GM21381 (cell line): ENCODE measurements at regions not wholly inside any gene's neighbourhood (a gene's known extent, or its start where the extent isn't known, plus 50 kb on each side); places are given as distances from the start of the nearest gene placed in this dataset.

Experiments used
- ATAC-seq: cut with Tn5 transposase; IDR thresholded peaks from one replicate; pipeline ENCODE4 v1.9.1; 2021; ENCODE audit warnings: mild to moderate bottlenecking, moderate library complexity; ENCODE audit not compliant: unreplicated experiment

DNA sequence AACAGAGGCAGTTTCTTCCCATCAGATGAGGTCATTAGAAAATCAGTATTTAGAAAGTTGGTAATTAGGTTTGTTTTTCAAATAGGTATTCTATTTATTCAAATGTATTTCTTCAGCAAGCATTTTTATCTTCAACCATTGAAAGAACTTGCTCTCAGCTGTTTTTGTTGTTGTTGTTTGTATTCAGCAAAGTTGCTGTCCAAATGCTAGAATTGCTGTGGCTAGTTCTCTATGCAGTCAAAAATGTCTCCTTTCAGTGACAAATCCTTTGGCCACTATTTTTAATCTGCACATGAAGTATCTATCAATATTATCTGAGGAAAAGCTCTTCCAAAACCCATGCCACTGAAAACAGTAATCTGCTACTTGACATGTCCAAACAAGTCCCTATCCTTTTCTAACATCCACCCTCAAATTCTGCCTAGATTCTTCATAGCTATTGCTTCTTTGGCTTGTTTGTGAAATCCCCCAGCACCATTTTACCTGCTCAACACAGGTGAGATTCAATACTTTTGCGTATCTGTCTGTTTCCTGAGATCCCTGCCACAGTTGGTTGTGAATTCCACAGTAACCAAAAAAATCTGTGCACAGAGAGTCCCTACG is 1005.4 kb downstream of the GRIK2 start:
- no peak for ATAC-seq

DNA sequence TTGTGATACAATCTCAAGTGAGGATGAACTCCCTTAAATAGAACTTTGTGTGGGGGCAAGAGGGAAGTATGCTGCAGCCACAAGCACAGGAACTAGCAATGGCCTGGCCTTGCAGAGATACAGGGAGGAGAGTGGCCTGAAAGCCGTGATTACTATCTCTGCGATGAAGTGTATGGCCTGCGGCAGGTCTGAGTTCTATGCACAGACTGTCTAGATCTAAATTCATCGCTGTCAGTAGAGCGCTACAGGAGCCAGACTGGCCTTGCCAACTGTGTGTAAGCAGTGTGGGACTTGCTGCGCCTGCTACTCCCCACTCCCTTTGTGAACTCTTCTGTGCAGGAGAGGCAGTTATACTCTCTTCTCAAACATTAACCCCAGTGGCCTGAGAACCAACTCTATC is 997.0 kb downstream of the GRIK2 start:
- ATAC-seq = no peak

DNA sequence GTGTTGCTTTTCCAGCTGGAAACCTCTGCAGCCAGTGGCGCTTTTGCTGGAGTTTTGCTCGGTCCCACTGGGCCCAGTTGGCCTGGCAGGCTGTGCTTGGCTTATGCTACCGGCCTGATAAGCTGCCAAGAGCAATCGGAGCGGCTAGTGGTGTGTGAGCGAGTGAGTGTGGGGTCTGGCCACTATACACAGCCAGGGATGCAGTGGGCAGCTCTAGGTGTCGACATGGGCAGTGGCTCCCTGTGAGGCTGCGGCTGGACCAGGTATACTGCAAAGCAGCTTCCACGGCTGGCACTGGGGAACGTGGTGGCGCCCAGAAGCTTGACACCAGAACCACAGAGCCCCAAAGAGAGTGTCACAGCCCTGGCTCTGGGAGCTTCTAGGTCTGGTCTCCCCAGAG is 996.5 kb downstream of the GRIK2 start:
- ATAC-seq = no peak

DNA sequence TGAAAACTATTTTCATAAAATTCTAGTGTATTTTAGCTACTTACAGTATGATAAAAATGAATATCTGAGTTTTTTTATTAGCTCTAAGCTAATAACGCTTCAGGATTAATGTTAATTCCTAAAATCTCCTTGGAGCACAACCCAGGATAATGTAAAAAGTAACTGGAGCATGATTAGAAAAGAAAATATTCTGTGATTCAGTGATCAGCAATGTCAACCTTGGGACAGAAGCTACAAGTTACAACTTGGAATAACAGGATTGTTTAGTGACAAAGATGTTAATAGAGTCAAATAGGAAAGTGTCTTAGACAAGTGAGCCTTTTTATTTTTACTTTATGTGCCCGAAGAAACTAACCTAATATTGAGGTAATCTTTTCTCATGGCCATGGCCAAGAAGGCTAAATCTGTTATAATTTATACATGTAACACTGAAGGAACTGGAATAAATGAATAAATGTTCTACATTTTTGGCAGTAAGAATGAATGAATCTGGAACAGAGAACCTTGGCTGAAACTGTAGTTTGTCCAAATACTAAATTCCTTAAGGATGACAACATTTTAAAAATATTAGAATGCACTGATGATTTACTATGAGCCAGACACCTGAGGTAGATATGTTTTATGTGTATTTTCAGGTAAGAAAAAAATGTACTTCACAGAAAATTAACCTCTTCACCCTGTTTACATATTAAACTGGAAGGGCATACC is 994.0 kb downstream of the GRIK2 start:
- no peak for ATAC-seq

DNA sequence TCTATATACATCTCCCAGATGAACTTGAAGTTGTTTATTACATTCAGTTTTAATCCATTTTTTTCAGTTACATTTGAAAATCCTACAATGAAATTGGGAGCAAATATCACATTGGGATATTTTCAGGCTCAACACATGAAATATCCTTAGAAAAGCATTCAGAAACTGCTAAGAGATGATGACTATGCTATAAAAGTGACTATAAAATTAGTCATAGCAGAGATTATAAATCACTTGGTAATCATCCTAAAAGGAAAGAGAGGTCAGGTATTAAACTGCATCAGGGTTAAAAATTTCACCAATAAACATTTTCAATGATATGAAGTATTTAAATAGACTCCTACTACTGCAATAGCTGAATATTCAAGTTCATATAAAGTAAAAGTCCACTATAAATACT is 987.7 kb downstream of the GRIK2 start:
- no peak for ATAC-seq

DNA sequence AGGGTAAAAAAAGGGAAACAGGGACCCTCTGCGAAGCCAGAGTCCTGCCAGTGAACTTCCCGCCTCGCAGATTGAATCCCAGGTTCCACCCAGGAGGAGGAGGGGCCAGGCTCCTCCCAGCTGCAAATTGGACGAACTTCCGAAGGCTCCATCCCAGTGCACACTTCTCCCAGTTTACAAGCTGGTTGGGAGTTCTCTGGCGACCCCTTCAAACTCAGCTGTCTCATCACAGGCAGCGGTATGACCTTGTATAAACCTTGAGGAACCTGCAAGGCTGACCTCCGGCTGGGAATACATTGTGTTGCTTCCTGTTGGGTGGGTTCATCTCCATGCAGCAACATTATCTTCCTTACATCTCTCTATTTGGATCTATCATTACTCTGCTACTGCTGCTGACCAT is 962.7 kb downstream of the GRIK2 start:
- no peak for ATAC-seq

DNA sequence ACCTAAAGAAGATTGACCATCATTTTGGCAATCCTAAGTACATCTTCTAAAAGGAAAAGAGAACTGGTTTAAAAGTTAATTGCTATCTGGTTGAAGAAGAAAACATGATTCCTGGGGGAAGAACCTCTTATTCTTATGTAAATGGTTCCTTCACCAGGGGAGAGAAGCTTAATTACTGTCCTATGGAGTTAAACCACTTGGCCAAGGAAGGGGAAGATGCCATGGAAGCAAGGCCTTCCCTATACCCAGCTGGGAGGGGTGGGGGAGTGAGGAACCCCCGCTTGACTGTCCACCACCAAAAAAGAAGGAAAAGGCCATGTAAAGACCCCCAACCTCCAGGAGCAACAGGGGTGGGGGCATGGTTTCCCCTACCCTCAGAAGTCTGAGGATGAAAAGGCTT is 962.1 kb downstream of the GRIK2 start:
- ATAC-seq = no peak

DNA sequence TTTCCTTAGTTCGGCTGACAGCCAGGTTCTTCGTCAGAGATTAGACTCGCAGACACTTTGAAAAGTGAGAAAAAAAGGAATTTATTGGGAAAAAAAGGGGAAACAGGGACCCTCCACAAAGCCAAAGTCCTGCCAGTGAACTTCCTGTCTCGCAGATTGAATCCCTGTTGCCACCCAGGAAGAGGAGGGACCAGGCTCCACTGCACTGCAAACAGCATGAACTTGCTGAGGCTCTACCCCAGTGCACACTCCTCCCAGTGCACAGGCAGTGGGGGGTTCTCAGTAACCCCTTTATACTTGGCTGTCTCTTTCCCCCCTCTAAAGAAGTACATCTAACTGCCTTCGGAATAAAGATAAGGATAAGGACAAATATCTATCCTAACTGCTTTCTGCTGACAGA is 959.0 kb downstream of the GRIK2 start:
- ATAC-seq = no peak

DNA sequence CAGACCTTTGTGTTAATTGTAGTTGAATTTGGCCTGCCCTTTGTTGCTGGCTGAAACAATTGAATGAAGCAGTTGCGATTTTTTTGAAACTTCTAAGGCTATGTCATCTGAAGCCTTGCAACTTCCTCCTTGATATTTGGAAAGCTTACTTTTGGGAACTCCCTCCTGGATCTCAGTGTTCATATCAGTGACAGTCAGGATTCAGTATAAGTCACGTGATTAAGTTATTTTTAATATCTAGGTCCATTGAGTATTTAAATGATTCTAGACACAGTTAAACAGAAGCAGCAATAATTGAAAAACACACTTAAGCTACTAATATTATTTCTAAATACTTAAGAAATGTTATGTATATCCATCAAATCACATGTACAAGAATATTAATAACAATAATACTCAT is 951.3 kb downstream of the GRIK2 start:
- ATAC-seq = no peak

DNA sequence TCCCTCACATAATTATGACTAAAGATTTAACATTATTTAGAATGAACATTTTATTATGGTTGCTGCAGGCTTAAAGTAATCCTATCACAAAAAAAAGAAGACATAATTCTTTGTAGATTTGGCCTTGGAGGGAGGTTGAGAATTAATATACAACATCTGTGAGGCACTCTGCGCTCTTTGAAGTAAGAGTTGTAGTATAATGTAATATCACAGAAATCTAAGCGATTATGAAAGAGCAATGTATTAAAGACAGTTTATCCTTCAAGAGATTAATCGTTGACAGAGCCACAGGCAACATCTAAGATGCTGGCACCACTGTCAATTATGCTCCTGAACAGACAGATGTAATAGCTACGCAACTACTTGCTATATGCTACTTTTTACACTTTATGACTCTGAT is 946.8 kb downstream of the GRIK2 start:
- no peak for ATAC-seq

DNA sequence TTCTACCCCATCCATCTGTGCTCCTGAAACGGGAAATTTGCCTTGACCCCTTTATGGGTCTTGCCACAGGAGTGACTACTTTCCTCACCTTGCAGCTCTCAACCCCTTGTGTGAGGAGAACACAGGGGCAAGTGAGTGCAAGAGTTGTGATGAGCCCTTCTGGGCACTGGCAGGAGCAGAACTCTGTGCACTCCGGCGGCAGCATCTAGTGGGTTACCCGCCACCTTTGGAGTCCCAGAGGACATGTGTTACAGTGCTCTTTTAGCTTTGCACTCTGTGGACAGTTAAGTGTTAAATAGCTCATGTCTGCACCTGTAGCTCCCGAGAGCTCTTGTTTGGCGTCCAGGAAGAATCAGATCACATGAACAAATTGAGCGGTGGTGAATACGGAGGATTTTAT is 940.2 kb downstream of the GRIK2 start:
- ATAC-seq = no peak

DNA sequence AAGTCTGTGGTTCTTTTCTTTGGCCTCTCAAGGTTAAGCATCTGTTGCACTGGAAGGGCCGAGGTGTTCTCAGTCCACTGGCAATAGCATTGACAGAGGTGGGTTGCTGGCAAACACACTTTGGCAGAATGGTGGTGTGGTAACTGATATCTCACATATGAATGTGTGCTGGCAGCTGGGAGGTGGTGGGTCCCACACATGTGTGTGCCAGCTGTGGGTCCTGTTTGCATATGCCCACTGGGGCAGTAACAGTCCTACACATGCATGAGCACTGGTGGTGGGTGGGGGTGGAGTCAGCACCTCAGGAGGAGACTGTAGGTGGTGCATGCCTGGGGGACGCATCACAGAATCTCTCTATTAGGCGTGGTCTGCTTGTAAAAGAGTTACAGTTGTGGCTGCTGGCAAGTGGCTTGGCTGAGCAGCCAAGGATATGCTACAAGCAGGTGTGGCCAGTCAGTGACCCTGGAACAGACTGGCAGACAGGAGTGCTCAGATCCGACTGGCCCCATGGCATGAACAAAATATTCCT is 934.3 kb downstream of the GRIK2 start:
- ATAC-seq = no peak

DNA sequence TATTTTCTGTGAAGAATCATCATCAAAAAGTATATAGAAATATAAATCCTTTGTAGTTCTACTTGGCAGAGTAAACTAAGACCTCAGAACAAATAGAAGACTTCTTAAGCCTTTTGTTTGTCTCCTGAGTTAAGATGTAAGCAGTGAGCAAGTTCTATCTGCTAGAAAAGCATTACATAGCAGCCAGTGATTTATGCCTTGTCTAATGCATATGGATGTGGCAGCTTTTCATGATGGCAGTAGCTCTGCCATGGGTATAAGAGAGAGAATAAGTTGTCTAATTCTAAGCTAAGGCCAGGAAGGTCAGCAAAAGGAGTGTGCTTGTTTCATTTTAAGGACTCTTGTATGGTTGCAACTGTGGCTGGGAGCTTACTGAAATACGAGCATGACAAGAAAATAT is 920.2 kb downstream of the GRIK2 start:
- ATAC-seq = no peak

DNA sequence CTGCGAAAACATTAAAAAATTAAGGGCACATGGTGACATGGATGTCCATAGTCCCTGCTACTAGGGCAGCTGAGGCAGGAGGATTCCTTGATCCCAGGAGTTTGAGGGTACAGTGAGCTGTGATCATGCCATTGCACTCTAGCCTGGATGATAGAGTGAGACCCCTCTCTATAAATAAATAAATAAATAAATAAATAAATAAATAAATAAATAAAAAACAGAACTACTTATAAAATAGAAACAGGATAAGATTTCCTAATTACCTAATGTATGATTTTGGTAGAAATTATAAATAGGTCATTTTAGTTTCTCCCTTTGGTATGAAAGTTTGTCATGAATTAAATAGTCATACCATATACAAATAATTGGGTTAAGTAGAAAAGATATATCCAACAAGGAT is 916.2 kb downstream of the GRIK2 start:
- ATAC-seq = no peak

DNA sequence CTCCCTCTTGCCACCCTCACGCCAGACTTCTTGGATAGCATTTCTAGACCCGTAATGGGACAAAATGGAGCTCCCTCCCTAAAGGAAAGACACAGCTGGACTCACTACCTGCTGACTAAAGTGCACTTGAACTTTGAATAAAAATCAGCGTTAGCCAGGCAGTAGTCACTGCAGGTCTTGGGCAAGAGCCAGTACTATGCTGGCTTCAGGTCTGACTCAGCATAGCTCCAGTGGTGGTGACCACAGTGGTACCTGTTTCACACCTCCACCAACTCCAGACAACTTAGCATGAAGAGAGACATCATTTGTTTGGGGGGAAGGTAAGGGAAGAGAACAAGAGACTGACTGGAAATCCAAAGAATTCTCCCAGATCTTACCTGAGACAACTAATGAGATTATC is 906.8 kb downstream of the GRIK2 start:
- no peak for ATAC-seq

DNA sequence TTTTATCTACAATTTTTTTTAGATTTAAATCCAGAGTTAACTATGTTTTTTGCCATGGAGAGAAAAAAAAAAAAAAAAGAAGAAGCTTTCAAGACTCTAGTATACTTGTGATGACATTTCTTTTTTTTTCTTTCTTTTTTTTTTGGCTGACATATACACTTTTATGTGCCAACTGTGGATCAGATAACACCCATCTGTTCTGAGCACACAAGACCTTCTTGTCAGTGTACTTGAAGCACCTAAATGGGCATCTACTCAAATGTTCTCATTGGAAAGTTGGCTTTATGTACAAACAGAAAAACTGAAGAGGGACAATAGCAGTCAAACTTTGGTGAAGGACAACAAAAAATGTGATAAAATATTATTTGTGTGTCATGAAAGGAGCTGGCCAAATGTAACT is 904.5 kb downstream of the GRIK2 start:
- no peak for ATAC-seq
